Hepatocyte (in vitro differentiated cells): ENCODE measurements at regions not wholly inside any gene's neighbourhood (a gene's known extent, or its start where the extent isn't known, plus 50 kb on each side); places are given as distances from the start of the nearest gene placed in this dataset.

Experiments
- DNase-seq: peaks from one replicate; pipeline ENCODE4 v3.0.0-alpha.2; 2016; ENCODE audit warnings: low spot score
- H2AFZ ChIP-seq: fragments of 200-600 bp; sonication (generic); 2 replicates; pipeline ENCODE4 v1.6.0; 2016; ENCODE audit warnings: antibody characterized with exemption, mild to moderate bottlenecking
- H3K27ac ChIP-seq: fragments of 200-600 bp; sonication (generic); 2 replicates; pipeline ENCODE4 v1.5.1; 2016; ENCODE audit warnings: mild to moderate bottlenecking
- H3K27me3 ChIP-seq: fragments of 200-600 bp; sonication (generic); 2 replicates; pipeline ENCODE4 v1.6.1; 2016
- H3K36me3 ChIP-seq: fragments of 200-600 bp; sonication (generic); replicated peaks from 2 replicates; pipeline ENCODE4 v1.5.1; 2016; ENCODE audit warnings: low read depth; ENCODE audit not compliant: insufficient read depth
- H3K4me1 ChIP-seq: fragments of 200-600 bp; sonication (generic); 2 replicates; pipeline ENCODE4 v1.5.1; 2016; ENCODE audit warnings: mild to moderate bottlenecking, moderate library complexity; ENCODE audit not compliant: insufficient read depth
- H3K4me2 ChIP-seq: fragments of 200-600 bp; sonication (generic); 2 replicates; pipeline ENCODE4 v1.6.0; 2016
- H3K4me3 ChIP-seq: fragments of 200-600 bp; sonication (generic); 2 replicates; pipeline ENCODE4 v1.5.1; 2016; ENCODE audit warnings: mild to moderate bottlenecking
- H3K79me2 ChIP-seq: fragments of 200-600 bp; sonication (generic); 2 replicates; pipeline ENCODE4 v1.6.0; 2017; ENCODE audit warnings: mild to moderate bottlenecking
- H3K9me2 ChIP-seq: fragments of 200-600 bp; sonication (generic); replicated peaks from 2 replicates; pipeline ENCODE4 v1.6.0; 2017; ENCODE audit warnings: mild to moderate bottlenecking; ENCODE audit not compliant: insufficient read depth
- H3K9me3 ChIP-seq: fragments of 200-600 bp; sonication (generic); 2 replicates; pipeline ENCODE4 v1.5.1; 2016; ENCODE audit warnings: low read depth, mild to moderate bottlenecking
- H4K20me1 ChIP-seq: fragments of 200-600 bp; sonication (generic); 2 replicates; pipeline ENCODE4 v1.6.0; 2016; ENCODE audit warnings: mild to moderate bottlenecking; ENCODE audit not compliant: insufficient read depth, poor library complexity, severe bottlenecking
- CTCF ChIP-seq: fragments of 200-600 bp; sonication (generic); IDR thresholded peaks from 2 replicates; pipeline ENCODE4 v1.5.1; 2016; ENCODE audit warnings: antibody characterized with exemption, mild to moderate bottlenecking; ENCODE audit not compliant: poor library complexity
- EZH2 ChIP-seq: fragments of 200-600 bp; sonication (generic); IDR thresholded peaks from 2 replicates; pipeline ENCODE4 v1.6.1; 2016; ENCODE audit warnings: antibody characterized with exemption, mild to moderate bottlenecking, borderline replicate concordance
- EZH2phosphoT487 ChIP-seq: fragments of 200-600 bp; sonication (generic); IDR thresholded peaks from one replicate; pipeline ENCODE4 v1.6.1; 2018; ENCODE audit warnings: antibody characterized with exemption, mild to moderate bottlenecking, low read depth, moderate library complexity; ENCODE audit not compliant: unreplicated experiment, severe bottlenecking
- WGBS: methylation state at CpG from one replicate; pipeline ENCODE4 v1.1.6; 2016; ENCODE audit warnings: low lambda C conversion rate; ENCODE audit errors: missing lambda C conversion rate; 5-methylcytosine and 5-hydroxymethylcytosine counted together

GRCh38 chr2:18132697-18133096 is 254.2 kb downstream of the KCNS3 start:
- H3K4me1 ChIP-seq = no peaks in the 10 kb centered on the region
- WGBS = 80% methylated on average over 3 of the region's 3 CpGs

GRCh38 chr2:18131761-18132160 is 253.3 kb downstream of the KCNS3 start:
- Histone ChIP-seq H2AFZ (no peak overlapping the region), H4K20me1 (no peaks in the 10 kb centered on the region), H3K4me1 (no peaks in the 10 kb centered on the region), H3K9me3 (no peaks in the 10 kb centered on the region), H3K4me3 (no peak overlapping the region), H3K79me2 (no peaks in the 10 kb centered on the region), H3K27ac (no peak overlapping the region), H3K4me2 (no peak overlapping the region), H3K9me2 (no peaks in the 10 kb centered on the region), H3K36me3 (no peaks in the 10 kb centered on the region), H3K27me3 (no peaks in the 10 kb centered on the region)
- 76% methylated on average over 1 of the region's 1 CpG for WGBS
- no peak for DNase-seq
- TF ChIP-seq EZH2phosphoT487 (no peak), EZH2 (no peak), CTCF (no peak)

More at GRCh38 chr2:18132697-18133096, 254.2 kb downstream of the KCNS3 start:
- Histone ChIP-seq H3K9me3 (no peaks in the 10 kb centered on the region), H2AFZ (no peak overlapping the region), H3K79me2 (no peaks in the 10 kb centered on the region), H3K36me3 (no peaks in the 10 kb centered on the region), H3K9me2 (no peaks in the 10 kb centered on the region), H3K4me2 (no peak overlapping the region), H3K27ac (no peak overlapping the region), H3K27me3 (no peaks in the 10 kb centered on the region), H3K4me3 (no peak overlapping the region), H4K20me1 (no peaks in the 10 kb centered on the region)
- TF ChIP-seq EZH2phosphoT487 (no peak), EZH2 (no peak), CTCF (no peak)
- no peak for DNase-seq

GRCh38 chr2:18129348-18129747 is 250.9 kb downstream of the KCNS3 start:
- Histone ChIP-seq H3K4me3 (no peak overlapping the region), H3K27ac (no peak overlapping the region), H3K9me2 (no peaks in the 10 kb centered on the region), H3K4me1 (no peaks in the 10 kb centered on the region), H4K20me1 (no peaks in the 10 kb centered on the region), H3K4me2 (no peak overlapping the region), H3K36me3 (no peaks in the 10 kb centered on the region), H2AFZ (no peak overlapping the region), H3K79me2 (no peaks in the 10 kb centered on the region), H3K9me3 (no peaks in the 10 kb centered on the region), H3K27me3 (no peaks in the 10 kb centered on the region)
- TF ChIP-seq CTCF (no peak), EZH2 (no peak), EZH2phosphoT487 (no peak)
- no peak for DNase-seq

- Histone ChIP-seq H3K27me3 (peaks cover 4% of the 10 kb centered on the region), H3K9me2 (no peaks in the 10 kb centered on the region), H2AFZ (no peak overlapping the region), H3K4me3 (no peak overlapping the region), H3K9me3 (no peaks in the 10 kb centered on the region), H3K27ac (no peak overlapping the region), H4K20me1 (no peaks in the 10 kb centered on the region), H3K4me2 (no peak overlapping the region), H3K36me3 (no peaks in the 10 kb centered on the region), H3K79me2 (no peaks in the 10 kb centered on the region), H3K4me1 (no peaks in the 10 kb centered on the region)
- 90% methylated on average over 1 of the region's 1 CpG for WGBS
- TF ChIP-seq EZH2phosphoT487 (no peak), EZH2 (no peak), CTCF (no peak)
- no peak for DNase-seq
These were observed 246.8 kb downstream of the KCNS3 start for GRCh38 chr2:18125303-18125702.
